Neural cell (in vitro differentiated cells): ENCODE measurements at regions not wholly inside any gene's neighbourhood (a gene's known extent, or its start where the extent isn't known, plus 50 kb on each side); places are given as distances from the start of the nearest gene placed in this dataset.

ENCODE experiments used
- H2AFZ ChIP-seq: fragments of 200-600, 300-800 bp; sonication (generic), shearing (Covaris generic); 2 replicates; pipeline ENCODE4 v1.6.0; 2014; ENCODE audit warnings: low read depth, mild to moderate bottlenecking, antibody characterized with exemption, low read length, moderate library complexity
- H3F3A ChIP-seq: fragments of 200-600 bp; shearing (Covaris generic); 2 replicates; pipeline ENCODE4 v1.6.1; 2016; ENCODE audit warnings: mild to moderate bottlenecking, moderate library complexity, mixed read lengths, antibody characterized with exemption, low read length; ENCODE audit not compliant: insufficient read depth, poor library complexity, severe bottlenecking
- H3K27ac ChIP-seq: fragments of 200-600, 300-800 bp; sonication (generic), shearing (Covaris generic); 2 replicates; pipeline ENCODE4 v1.5.1; 2014; ENCODE audit warnings: mild to moderate bottlenecking, low read length, moderate library complexity
- H3K27me3 ChIP-seq: fragments of 300-800, 200-600 bp; sonication (generic), shearing (Covaris generic); 2 replicates; pipeline ENCODE4 v1.6.0; 2014; ENCODE audit warnings: mild to moderate bottlenecking, low read depth, low read length, moderate library complexity; ENCODE audit not compliant: insufficient read depth
- H3K36me3 ChIP-seq: fragments of 300-800, 200-600 bp; sonication (generic), shearing (Covaris generic); 2 replicates; pipeline ENCODE4 v1.5.1; 2014; ENCODE audit warnings: mild to moderate bottlenecking, antibody characterized with exemption, low read length, moderate library complexity; ENCODE audit not compliant: insufficient read depth
- H3K4me2 ChIP-seq: fragments of 300-800, 200-600 bp; sonication (generic), shearing (Covaris generic); 2 replicates; pipeline ENCODE4 v1.6.0; 2014; ENCODE audit warnings: mild to moderate bottlenecking, low read length
- H3K4me3 ChIP-seq: fragments of 300-800, 200-600 bp; sonication (generic), shearing (Covaris generic); 2 replicates; pipeline ENCODE4 v1.5.1; 2014; ENCODE audit warnings: mild to moderate bottlenecking, low read length, moderate library complexity
- H3K79me2 ChIP-seq: fragments of 200-600 bp; shearing (Covaris generic); replicated peaks from 2 replicates; pipeline ENCODE4 v1.6.0; 2014; ENCODE audit warnings: mild to moderate bottlenecking, low read length, moderate library complexity; ENCODE audit not compliant: insufficient read depth
- H3K9ac ChIP-seq: fragments of 300-800, 200-600 bp; sonication (generic), shearing (Covaris generic); 2 replicates; pipeline ENCODE4 v1.6.1; 2016; ENCODE audit warnings: mild to moderate bottlenecking, low read length, mixed read lengths
- H3K9me2 ChIP-seq: fragments of 200-600 bp; shearing (Covaris generic); 2 replicates; pipeline ENCODE4 v1.6.1; 2016; ENCODE audit warnings: mild to moderate bottlenecking, low read length, mixed read lengths; ENCODE audit not compliant: insufficient read depth
- H3K9me3 ChIP-seq: fragments of 200-600, 300-800 bp; sonication (generic), shearing (Covaris generic); 2 replicates; pipeline ENCODE4 v1.6.1; 2016; ENCODE audit warnings: mild to moderate bottlenecking, mixed run types, low read length, moderate library complexity, mixed read lengths
- H4K20me1 ChIP-seq: fragments of 200-600 bp; shearing (Covaris generic); 2 replicates; pipeline ENCODE4 v1.6.1; 2016; ENCODE audit warnings: mild to moderate bottlenecking, mixed run types; ENCODE audit not compliant: insufficient read depth
- CTCF ChIP-seq: fragments of 450-650 bp; IDR thresholded peaks from 2 replicates; pipeline ENCODE4 v1.5.1; 2014; ENCODE audit warnings: antibody characterized with exemption, mild to moderate bottlenecking, moderate library complexity; ENCODE audit not compliant: poor library complexity, severe bottlenecking
- EP300 ChIP-seq: fragments of 450-650 bp; conservative IDR thresholded peaks from 2 replicates; pipeline ENCODE4 v1.6.1; 2014; ENCODE audit warnings: antibody characterized with exemption, mild to moderate bottlenecking, moderate library complexity; ENCODE audit not compliant: poor library complexity, severe bottlenecking
- EZH2 ChIP-seq: fragments of 200-600, 300-800 bp; shearing (Covaris generic), sonication (generic); IDR thresholded peaks from 2 replicates; pipeline ENCODE4 v1.6.1; 2014; ENCODE audit warnings: antibody characterized with exemption, low read length, borderline replicate concordance, mild to moderate bottlenecking; ENCODE audit not compliant: insufficient read depth, poor library complexity, severe bottlenecking
- MXI1 ChIP-seq: fragments of 450-650 bp; conservative IDR thresholded peaks from 2 replicates; pipeline ENCODE4 v1.6.1; 2014; ENCODE audit warnings: antibody characterized with exemption, mild to moderate bottlenecking; ENCODE audit not compliant: poor library complexity, severe bottlenecking
- POLR2AphosphoS5 ChIP-seq: IDR thresholded peaks from 2 replicates; pipeline ENCODE4 v1.6.1; 2012
- RAD21 ChIP-seq: fragments of 450-650 bp; conservative IDR thresholded peaks from 2 replicates; pipeline ENCODE4 v1.6.1; 2014; ENCODE audit warnings: antibody characterized with exemption, mild to moderate bottlenecking, moderate library complexity
- REST ChIP-seq: IDR thresholded peaks from 2 replicates; pipeline ENCODE4 v1.6.1; 2012; ENCODE audit warnings: borderline replicate concordance
- SMC3 ChIP-seq: fragments of 450-650 bp; conservative IDR thresholded peaks from 2 replicates; pipeline ENCODE4 v1.6.1; 2014; ENCODE audit warnings: antibody characterized with exemption, mild to moderate bottlenecking, moderate library complexity; ENCODE audit not compliant: poor library complexity
- TAF1 ChIP-seq: IDR thresholded peaks from 2 replicates; pipeline ENCODE4 v1.6.1; 2012; ENCODE audit warnings: low read depth

- no peak overlapping the region for H3K4me2 ChIP-seq
- no peaks in the 10 kb centered on the region for H3K9me3 ChIP-seq
- no peaks in the 10 kb centered on the region for H3F3A ChIP-seq
- H3K27ac ChIP-seq, result no peak overlapping the region
- no peaks in the 10 kb centered on the region for H4K20me1 ChIP-seq
- TF ChIP-seq POLR2AphosphoS5 (no peak), EP300 (no peak), CTCF (no peak), RAD21 (no peak), TAF1 (no peak), MXI1 (no peak), EZH2 (no peak), REST (no peak), SMC3 (no peak)
- no peaks in the 10 kb centered on the region for H3K27me3 ChIP-seq
- no peak overlapping the region for H2AFZ ChIP-seq
- H3K9me2 ChIP-seq, result no peaks in the 10 kb centered on the region
- H3K79me2 ChIP-seq, result no peaks in the 10 kb centered on the region
- H3K4me3 ChIP-seq, result no peak overlapping the region
- H3K9ac ChIP-seq, result no peak overlapping the region
- no peaks in the 10 kb centered on the region for H3K36me3 ChIP-seq
Observed at GRCh38 chr20:24787621-24788020, 161.4 kb upstream of the CST7 start.

- H3K4me2 ChIP-seq, result no peak overlapping the region
Observed at GRCh38 chr20:24789877-24790276, 159.2 kb upstream of the CST7 start.

More at GRCh38 chr20:24789877-24790276, 159.2 kb upstream of the CST7 start:
- H3K79me2 ChIP-seq, result no peaks in the 10 kb centered on the region
- TF ChIP-seq TAF1 (no peak), RAD21 (no peak)
- H3K9me3 ChIP-seq, result no peaks in the 10 kb centered on the region
- H3K27me3 ChIP-seq, result no peaks in the 10 kb centered on the region
- H4K20me1 ChIP-seq, result no peaks in the 10 kb centered on the region
- no peak overlapping the region for H2AFZ ChIP-seq
- H3K9ac ChIP-seq, result no peak overlapping the region
- no peaks in the 10 kb centered on the region for H3K36me3 ChIP-seq
- no peaks in the 10 kb centered on the region for H3K9me2 ChIP-seq
- H3F3A ChIP-seq, result no peaks in the 10 kb centered on the region
- H3K4me3 ChIP-seq, result no peak overlapping the region
- H3K27ac ChIP-seq, result no peak overlapping the region
